Thyroid gland (tissue), 4 donors: ENCODE measurements at regions not wholly inside any gene's neighbourhood (a gene's known extent, or its start where the extent isn't known, plus 50 kb on each side); places are given as distances from the start of the nearest gene placed in this dataset.

ENCODE experiments used
- CTCF ChIP-seq, 6 experiments: fragments of 200-600 bp in 3 of 6; fragments of 450-650 bp in 3 of 6; sonication (generic) in 3 of 6; IDR thresholded peaks; one replicate each; pipeline ENCODE4 v1.5.1; 2016 to 2019; ENCODE audit warnings: antibody characterized with exemption in 6 of 6, mild to moderate bottlenecking in 2 of 6, inconsistent platforms in 1 of 6, moderate library complexity in 1 of 6
- POLR2A ChIP-seq, 2 donors: fragments of 450-650 bp; IDR thresholded peaks; one replicate each; pipeline ENCODE4 v1.6.1; 2017; ENCODE audit warnings: antibody characterized with exemption in 2 of 2, mild to moderate bottlenecking in 2 of 2, moderate library complexity in 1 of 2

GRCh38 chr4:111303806-111304205 lies 680.9 kb upstream of the PITX2 start:
- no peak for TF ChIP-seq CTCF (IDR thresholded peaks at IDR 0.05)
- no peak for TF ChIP-seq POLR2A (IDR thresholded peaks at IDR 0.05)
